Heart left ventricle (tissue), 16 donors: ENCODE measurements at regions not wholly inside any gene's neighbourhood (a gene's known extent, or its start where the extent isn't known, plus 50 kb on each side); places are given as distances from the start of the nearest gene placed in this dataset.
"Not testable (repeated sequence)": the region's sequence is repeated elsewhere in the genome, so short reads cannot be mapped to it uniquely, and the experiment has no call there.

Experiments used
- ATAC-seq, 4 donors: fragments of 200-7000 bp; cut with Tn5 transposase; one replicate each; pipeline ENCODE4 v1.9.1; 2020 to 2022; ENCODE audit warnings: moderate library complexity in 4 of 4, mild to moderate bottlenecking in 3 of 4, moderate number of reproducible peaks in 1 of 4
- DNase-seq, 5 donors: peaks; one replicate each; pipeline ENCODE4 v3.0.0-alpha.2; 2020
- H3K27ac ChIP-seq, 12 donors: fragments of 200-600 bp; sonication (generic) in 4 of 12; one replicate each; pipeline versions ENCODE4 v1.5.0 to v1.8.0; 2016 to 2022; ENCODE audit warnings: mild to moderate bottlenecking in 2 of 12
- H3K27me3 ChIP-seq, 9 donors: fragments of 200-600 bp; sonication (generic) in 2 of 9; one replicate each; pipeline versions ENCODE4 v1.5.1 to v1.8.0; 2016 to 2022; ENCODE audit warnings: mild to moderate bottlenecking in 3 of 9
- H3K36me3 ChIP-seq, 9 donors: fragments of 200-600 bp; sonication (generic) in 2 of 9; one replicate each; pipeline versions ENCODE4 v1.5.0 to v1.8.0; 2018 to 2022; ENCODE audit warnings: mild to moderate bottlenecking in 2 of 9
- H3K4me1 ChIP-seq, 12 donors: fragments of 200-600 bp; sonication (generic) in 4 of 12; one replicate each; pipeline versions ENCODE4 v1.5.0 to v1.8.0; 2016 to 2022; ENCODE audit warnings: mild to moderate bottlenecking in 3 of 12
- H3K4me3 ChIP-seq, 12 donors: fragments of 200-600 bp; sonication (generic) in 4 of 12; one replicate each; pipeline versions ENCODE4 v1.5.0 to v1.8.0; 2017 to 2022; ENCODE audit warnings: mild to moderate bottlenecking in 9 of 12, moderate library complexity in 4 of 12
- H3K9me3 ChIP-seq, 12 donors: fragments of 200-600 bp; sonication (generic) in 4 of 12; one replicate each; pipeline versions ENCODE4 v1.5.0 to v1.8.0; 2016 to 2022; ENCODE audit warnings: mild to moderate bottlenecking in 1 of 12
- POLR2A ChIP-seq, 2 donors: fragments of 450-650 bp; IDR thresholded peaks; one replicate each; pipeline ENCODE4 v1.6.1; 2017; ENCODE audit warnings: antibody characterized with exemption in 2 of 2, mild to moderate bottlenecking in 2 of 2, moderate library complexity in 2 of 2
- whole genome bisulfite sequencing, 4 donors: extraction: QIAGEN DNeasy Blood & Tissue Kit in 2 of 4; methylation state at CpG; one replicate each; pipeline versions ENCODE4 v1.1.5 to v1.1.7; 2013 to 2018; 5-methylcytosine and 5-hydroxymethylcytosine counted together
- intact Hi-C, 10 donors: fragments of 100-400 bp; cut with DNase I; formaldehyde crosslinking; loops; one replicate each; pipeline versions ENCODE4 v1.11.1 to v1.14.2; 2022
- TF ChIP-seq, protein P1 (sequence below), 12 donors: fragments of 200-600 bp; sonication (generic) in 4 of 12; IDR thresholded peaks; one replicate each; pipeline versions ENCODE4 v1.5.0 to v1.8.0; 2018 to 2022; ENCODE audit warnings: antibody characterized with exemption in 12 of 12, mild to moderate bottlenecking in 5 of 12
- donor health status: ischemic (EF 13 %, LVEDD 7.1; RV severe dilation, severe dysfunction).
- donor health status: healthy with polysubstance abuse.
- donor health status: DM: no; HTN: yes; CAD: no.
- donor health status: DM: no; HTN: no; CAD: no.
- donor health status: ischemic (EF 25% LVEDD 6.9; RV normal size, moderate dysfunction).
- donor health status: ischemic (EF 25% LVEDD 5.7; RV mildly dilated, moderate dysfunction).
- donor health status: healthy.
- donor health status: DM: yes; HTN: yes; CAD: no.
- donor health status: ischemic (EF 35%, LVEDD 5.7; RV mildly dilated, moderate dysfunction).
- donor health status: nonischemic (EF 11% LVEDD 7.7; RV severe dilation, severe dysfunction).
- donor health status: DM: yes; HTN: yes; CAD: no.
- donor health status: PGD.
- donor health status: ischemic (EF 29% LVEDD 5.4; RV normal size, mild dysfunction).
- donor health status: nonischemic (EF 23%, LVEDD 6.1; RV moderate dilation, normal function).

GRCh38 chr3:78256123-78256522 is 1216.2 kb downstream of the ROBO2 start:
- Histone ChIP-seq H3K4me1 (no peaks in the 10 kb centered on the region), H3K36me3 (no peaks in the 10 kb centered on the region), H3K4me3 (no peak overlapping the region), H3K27ac (no peak overlapping the region), H3K9me3 (no peaks in the 10 kb centered on the region), H3K27me3 (no peaks in the 10 kb centered on the region)
- TF ChIP-seq, protein P1, sequence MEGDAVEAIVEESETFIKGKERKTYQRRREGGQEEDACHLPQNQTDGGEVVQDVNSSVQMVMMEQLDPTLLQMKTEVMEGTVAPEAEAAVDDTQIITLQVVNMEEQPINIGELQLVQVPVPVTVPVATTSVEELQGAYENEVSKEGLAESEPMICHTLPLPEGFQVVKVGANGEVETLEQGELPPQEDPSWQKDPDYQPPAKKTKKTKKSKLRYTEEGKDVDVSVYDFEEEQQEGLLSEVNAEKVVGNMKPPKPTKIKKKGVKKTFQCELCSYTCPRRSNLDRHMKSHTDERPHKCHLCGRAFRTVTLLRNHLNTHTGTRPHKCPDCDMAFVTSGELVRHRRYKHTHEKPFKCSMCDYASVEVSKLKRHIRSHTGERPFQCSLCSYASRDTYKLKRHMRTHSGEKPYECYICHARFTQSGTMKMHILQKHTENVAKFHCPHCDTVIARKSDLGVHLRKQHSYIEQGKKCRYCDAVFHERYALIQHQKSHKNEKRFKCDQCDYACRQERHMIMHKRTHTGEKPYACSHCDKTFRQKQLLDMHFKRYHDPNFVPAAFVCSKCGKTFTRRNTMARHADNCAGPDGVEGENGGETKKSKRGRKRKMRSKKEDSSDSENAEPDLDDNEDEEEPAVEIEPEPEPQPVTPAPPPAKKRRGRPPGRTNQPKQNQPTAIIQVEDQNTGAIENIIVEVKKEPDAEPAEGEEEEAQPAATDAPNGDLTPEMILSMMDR (IDR thresholded peaks at IDR 0.05): no peak
- TF ChIP-seq POLR2A (IDR thresholded peaks at IDR 0.05): no peak
- 45 to 63% (median 47%) methylated on average over 1 of the region's 1 CpG for WGBS, 4 donors
- no peak for DNase-seq
- intact Hi-C loops: no loop called here
- no peak for ATAC-seq

GRCh38 chr3:78257951-78258530 is 1218.1 kb downstream of the ROBO2 start:
- TF ChIP-seq, protein P1 (IDR thresholded peaks at IDR 0.05): no peak
- TF ChIP-seq POLR2A (IDR thresholded peaks at IDR 0.05): no peak
- ATAC-seq: no peak
- intact Hi-C loops: no loop called here
- WGBS, 4 donors: 81 to 90% (median 85%) methylated on average over 3 of the region's 3 CpGs
- Histone ChIP-seq H3K27me3 (no peaks in the 10 kb centered on the region), H3K4me1 (no peaks in the 10 kb centered on the region), H3K4me3 (no peak overlapping the region), H3K27ac (no peak overlapping the region), H3K9me3 (peaks cover 0 to 1% (median 0%) of the 10 kb centered on the region in 12 donors), H3K36me3 (no peaks in the 10 kb centered on the region)
- no peak for DNase-seq

GRCh38 chr3:78258798-78259197 is 1218.9 kb downstream of the ROBO2 start:
- no peaks in the 10 kb centered on the region for H3K36me3 ChIP-seq
- H3K9me3 ChIP-seq: peaks cover 0 to 6% (median 0%) of the 10 kb centered on the region in 12 donors
- H3K4me1 ChIP-seq: no peaks in the 10 kb centered on the region
- no peak overlapping the region for H3K27ac ChIP-seq
- no peak for TF ChIP-seq POLR2A (IDR thresholded peaks at IDR 0.05)
- TF ChIP-seq, protein P1 (IDR thresholded peaks at IDR 0.05): no peak
- no peaks in the 10 kb centered on the region for H3K27me3 ChIP-seq
- DNase-seq (no peak), ATAC-seq (no peak)
- intact Hi-C loops: no loop called here
- no peak overlapping the region for H3K4me3 ChIP-seq

DNA sequence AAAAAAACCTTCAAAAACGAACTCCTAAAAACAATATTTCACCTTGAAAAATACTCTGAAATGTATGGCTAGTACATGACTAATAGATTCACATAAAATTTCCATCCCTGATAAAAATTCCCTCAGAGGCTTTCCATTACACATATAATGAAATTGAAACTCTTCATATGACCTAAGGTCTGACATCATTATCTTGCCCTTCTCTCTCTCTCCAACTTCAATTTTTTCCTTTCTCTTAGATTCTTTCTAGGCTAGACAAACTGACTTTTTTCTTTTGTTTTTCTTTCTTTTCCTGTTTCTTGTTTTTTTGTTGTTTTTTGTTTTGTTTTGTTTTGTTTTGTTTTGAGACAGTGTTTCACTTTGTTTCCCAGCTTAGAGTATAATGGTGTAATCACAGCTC is 1220.5 kb downstream of the ROBO2 start:
- H3K4me3 ChIP-seq: no peak overlapping the region
- ATAC-seq (no peak), DNase-seq (no peak)
- H3K27me3 ChIP-seq: no peaks in the 10 kb centered on the region
- H3K9me3 ChIP-seq: peaks cover 0 to 6% (median 0%) of the 10 kb centered on the region in 12 donors
- TF ChIP-seq, protein P1 (IDR thresholded peaks at IDR 0.05): no peak
- no peak for TF ChIP-seq POLR2A (IDR thresholded peaks at IDR 0.05)
- no peaks in the 10 kb centered on the region for H3K4me1 ChIP-seq
- no peaks in the 10 kb centered on the region for H3K36me3 ChIP-seq
- no peak overlapping the region for H3K27ac ChIP-seq
- WGBS, 4 donors: 60 to 73% (median 66%) methylated on average over 1 of the region's 1 CpG
- intact Hi-C loops: no loop called here

GRCh38 chr3:78266550-78266949 is 1226.7 kb downstream of the ROBO2 start:
- 85 to 94% (median 90%) methylated on average over 3 of the region's 3 CpGs for WGBS, 4 donors

More at GRCh38 chr3:78266550-78266949, 1226.7 kb downstream of the ROBO2 start:
- H3K4me1 ChIP-seq, ATAC-seq, H3K4me3 ChIP-seq, H3K27me3 ChIP-seq, intact Hi-C loops, H3K27ac ChIP-seq, H3K36me3 ChIP-seq, DNase-seq: not testable (repeated sequence)
- peaks cover 0 to 27% (median 13%) of the 10 kb centered on the region in 12 donors for H3K9me3 ChIP-seq
